ENCODE measurements at regions not wholly inside any gene's neighbourhood (a gene's known extent, or its start where the extent isn't known, plus 50 kb on each side); places are given as distances from the start of the nearest gene placed in this dataset.

DNA sequence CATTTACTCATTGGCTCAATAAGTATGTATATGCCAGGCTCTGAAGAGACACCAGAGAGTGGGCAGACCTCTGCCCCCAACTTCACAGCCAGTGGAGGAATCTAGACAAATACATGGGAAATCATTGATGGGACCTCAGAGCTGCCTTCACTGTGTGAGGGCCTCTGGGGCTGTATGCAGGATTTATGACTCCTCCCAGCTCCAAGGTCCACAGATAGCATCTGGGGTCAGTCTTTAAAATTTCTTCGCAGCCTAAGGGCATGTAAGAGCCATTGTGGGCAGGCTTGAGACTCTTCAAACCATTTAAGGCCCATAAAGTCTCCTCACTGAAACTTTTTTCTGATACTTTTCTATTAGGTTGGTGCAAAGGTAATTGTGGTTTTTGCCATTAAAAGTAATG, 125.5 kb downstream of the SPTSSA start:
- no peak for TF ChIP-seq EZH2phosphoT487 (IDR thresholded peaks at IDR 0.05)
- TF ChIP-seq, protein P1, sequence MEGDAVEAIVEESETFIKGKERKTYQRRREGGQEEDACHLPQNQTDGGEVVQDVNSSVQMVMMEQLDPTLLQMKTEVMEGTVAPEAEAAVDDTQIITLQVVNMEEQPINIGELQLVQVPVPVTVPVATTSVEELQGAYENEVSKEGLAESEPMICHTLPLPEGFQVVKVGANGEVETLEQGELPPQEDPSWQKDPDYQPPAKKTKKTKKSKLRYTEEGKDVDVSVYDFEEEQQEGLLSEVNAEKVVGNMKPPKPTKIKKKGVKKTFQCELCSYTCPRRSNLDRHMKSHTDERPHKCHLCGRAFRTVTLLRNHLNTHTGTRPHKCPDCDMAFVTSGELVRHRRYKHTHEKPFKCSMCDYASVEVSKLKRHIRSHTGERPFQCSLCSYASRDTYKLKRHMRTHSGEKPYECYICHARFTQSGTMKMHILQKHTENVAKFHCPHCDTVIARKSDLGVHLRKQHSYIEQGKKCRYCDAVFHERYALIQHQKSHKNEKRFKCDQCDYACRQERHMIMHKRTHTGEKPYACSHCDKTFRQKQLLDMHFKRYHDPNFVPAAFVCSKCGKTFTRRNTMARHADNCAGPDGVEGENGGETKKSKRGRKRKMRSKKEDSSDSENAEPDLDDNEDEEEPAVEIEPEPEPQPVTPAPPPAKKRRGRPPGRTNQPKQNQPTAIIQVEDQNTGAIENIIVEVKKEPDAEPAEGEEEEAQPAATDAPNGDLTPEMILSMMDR (IDR thresholded peaks at IDR 0.05): no peak
- no peak for TF ChIP-seq EZH2 (IDR thresholded peaks at IDR 0.05)
- Histone ChIP-seq H3K79me2 (ENCODE audit: low read depth) (no peaks in the 10 kb centered on the region), H4K20me1 (ENCODE audit: low read depth) (no peaks in the 10 kb centered on the region), H2AFZ (replicated peaks) (no peak overlapping the region), H3K36me3 (no peaks in the 10 kb centered on the region), H3K4me2 (no peak overlapping the region), H3F3A (ENCODE audit: low read depth) (no peaks in the 10 kb centered on the region), H3K9me3 (ENCODE audit: low read depth) (no peaks in the 10 kb centered on the region), H3K27me3 (no peaks in the 10 kb centered on the region), H3K9ac (no peak overlapping the region), H3K27ac (no peak overlapping the region), H3K4me1 (no peaks in the 10 kb centered on the region), H3K4me3 (no peak overlapping the region)
- peaks cover 9% of the 10 kb centered on the region for H3K9me3 Mint-ChIP-seq
- H3K27ac Mint-ChIP-seq: no peak overlapping the region
- H3K4me3 Mint-ChIP-seq: no peak overlapping the region
- H3K4me1 Mint-ChIP-seq: peaks cover 10% of the 10 kb centered on the region
- H3K36me3 Mint-ChIP-seq: no peaks in the 10 kb centered on the region
- DNase-seq (ENCODE audit: low spot score): no peak
- H3K27me3 Mint-ChIP-seq (ENCODE audit: insufficient read depth, low read depth): peaks cover 5% of the 10 kb centered on the region

DNA sequence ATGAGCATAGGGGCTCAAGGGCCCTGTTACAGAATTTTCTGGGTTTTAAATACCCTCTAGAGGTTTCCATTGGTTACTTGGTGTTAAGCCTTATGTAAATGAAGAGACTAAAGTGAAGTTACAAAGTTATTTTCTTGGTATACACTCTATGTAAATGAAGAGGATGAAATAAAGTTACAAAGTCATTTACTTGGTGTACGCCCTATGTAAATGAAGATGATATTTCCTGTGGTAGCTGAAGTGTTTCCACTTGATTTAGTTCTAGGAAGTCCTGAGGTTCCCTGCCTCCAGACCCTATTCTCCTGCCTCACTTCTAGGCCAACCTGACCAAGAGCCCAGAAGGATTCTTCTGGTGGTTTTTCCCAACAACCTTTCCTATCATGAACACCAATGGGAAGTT, 126.1 kb downstream of the SPTSSA start:
- peaks cover 6% of the 10 kb centered on the region for H3K9me3 Mint-ChIP-seq
- H3K9ac ChIP-seq: no peak overlapping the region
- no peaks in the 10 kb centered on the region for H3K27me3 ChIP-seq
- no peak overlapping the region for H3K27ac Mint-ChIP-seq
- no peaks in the 10 kb centered on the region for H3K79me2 ChIP-seq (ENCODE audit: low read depth)
- no peak for DNase-seq (ENCODE audit: low spot score)
- no peaks in the 10 kb centered on the region for H3K4me1 ChIP-seq
- H3K36me3 Mint-ChIP-seq: no peaks in the 10 kb centered on the region
- no peak overlapping the region for H2AFZ ChIP-seq (replicated peaks)
- no peak overlapping the region for H3K27ac ChIP-seq
- no peaks in the 10 kb centered on the region for H3F3A ChIP-seq (ENCODE audit: low read depth)
- TF ChIP-seq EZH2phosphoT487 (IDR thresholded peaks at IDR 0.05): no peak
- no peak for TF ChIP-seq EZH2 (IDR thresholded peaks at IDR 0.05)
- TF ChIP-seq, protein P1 (IDR thresholded peaks at IDR 0.05): no peak
- H3K4me1 Mint-ChIP-seq: peaks cover 10% of the 10 kb centered on the region
- peaks cover 5% of the 10 kb centered on the region for H3K27me3 Mint-ChIP-seq (ENCODE audit: insufficient read depth, low read depth)
- no peaks in the 10 kb centered on the region for H4K20me1 ChIP-seq (ENCODE audit: low read depth)
- H3K4me2 ChIP-seq: no peak overlapping the region
- no peak overlapping the region for H3K4me3 ChIP-seq
- no peaks in the 10 kb centered on the region for H3K36me3 ChIP-seq
- no peaks in the 10 kb centered on the region for H3K9me3 ChIP-seq (ENCODE audit: low read depth)
- H3K4me3 Mint-ChIP-seq: no peak overlapping the region

DNA sequence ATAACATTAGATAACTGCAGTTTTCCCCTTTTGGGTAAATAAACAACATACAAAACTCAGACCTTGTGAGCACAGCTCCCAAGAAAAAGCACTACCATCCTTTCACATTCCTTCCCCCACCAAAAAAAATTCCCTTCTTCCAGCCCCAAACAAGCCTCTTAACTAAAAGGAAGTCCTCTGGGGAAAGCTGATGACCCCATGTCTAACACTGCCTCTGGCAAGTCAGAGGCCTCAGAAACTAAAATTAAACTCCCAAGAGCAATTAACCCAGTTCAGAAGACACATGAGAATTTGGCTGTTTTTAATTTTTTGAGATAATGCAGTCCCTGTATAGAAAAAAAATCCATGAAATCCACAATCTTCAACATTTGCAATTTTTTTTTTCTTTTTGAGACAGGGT, 127.7 kb downstream of the SPTSSA start:
- peak overlapping the region; percentile 21 for H3K27ac Mint-ChIP-seq
- no peak overlapping the region for H3K4me3 ChIP-seq
- no peak overlapping the region for H3K4me2 ChIP-seq
- no peak overlapping the region for H2AFZ ChIP-seq (replicated peaks)
- peaks cover 10% of the 10 kb centered on the region for H3K4me1 Mint-ChIP-seq
- H3K36me3 Mint-ChIP-seq: no peaks in the 10 kb centered on the region
- H3F3A ChIP-seq (ENCODE audit: low read depth): no peaks in the 10 kb centered on the region
- no peaks in the 10 kb centered on the region for H3K9me3 Mint-ChIP-seq
- H3K36me3 ChIP-seq: no peaks in the 10 kb centered on the region
- no peak for TF ChIP-seq EZH2phosphoT487 (IDR thresholded peaks at IDR 0.05)
- TF ChIP-seq, protein P1 (IDR thresholded peaks at IDR 0.05): no peak
- TF ChIP-seq EZH2 (IDR thresholded peaks at IDR 0.05): no peak
- H3K79me2 ChIP-seq (ENCODE audit: low read depth): no peaks in the 10 kb centered on the region
- no peaks in the 10 kb centered on the region for H3K27me3 ChIP-seq
- H3K4me3 Mint-ChIP-seq: no peak overlapping the region
- peaks cover 5% of the 10 kb centered on the region for H3K27me3 Mint-ChIP-seq (ENCODE audit: insufficient read depth, low read depth)
- H3K27ac ChIP-seq: no peak overlapping the region
- H3K4me1 ChIP-seq: no peaks in the 10 kb centered on the region
- no peaks in the 10 kb centered on the region for H4K20me1 ChIP-seq (ENCODE audit: low read depth)
- no peak overlapping the region for H3K9ac ChIP-seq
- no peak for DNase-seq (ENCODE audit: low spot score)
- H3K9me3 ChIP-seq (ENCODE audit: low read depth): no peaks in the 10 kb centered on the region
